Mesenchymal stem cell (in vitro differentiated cells and primary cell): ENCODE measurements at regions not wholly inside any gene's neighbourhood (a gene's known extent, or its start where the extent isn't known, plus 50 kb on each side); places are given as distances from the start of the nearest gene placed in this dataset.

Source experiments
- DNase-seq: peaks from one replicate; pipeline ENCODE4 v3.0.0-alpha.2; 2013
- H2AFZ ChIP-seq: one replicate; pipeline ENCODE4 v1.6.1; 2013; ENCODE audit warnings: low read depth, mild to moderate bottlenecking, control low read depth, inconsistent platforms, low read length, moderate library complexity
- H2AK5ac ChIP-seq: 2 replicates; pipeline ENCODE4 v1.6.1; 2013; ENCODE audit warnings: low read length, moderate library complexity, mild to moderate bottlenecking, inconsistent platforms; ENCODE audit not compliant: severe bottlenecking
- H2BK120ac ChIP-seq: one replicate; pipeline ENCODE4 v1.6.1; 2013; ENCODE audit warnings: low read depth, mild to moderate bottlenecking, inconsistent platforms, low read length, moderate library complexity
- H2BK12ac ChIP-seq, 2 experiments: one replicate each; pipeline ENCODE4 v1.6.1; 2013; ENCODE audit warnings: inconsistent platforms in 2 of 2, low read length in 2 of 2, mild to moderate bottlenecking in 2 of 2, moderate library complexity in 2 of 2, control low read depth in 1 of 2
- H2BK15ac ChIP-seq: one replicate; pipeline ENCODE4 v1.6.1; 2013; ENCODE audit warnings: mild to moderate bottlenecking, low read depth, inconsistent platforms; ENCODE audit not compliant: poor library complexity, severe bottlenecking
- H2BK5ac ChIP-seq: 2 replicates; pipeline ENCODE4 v1.6.1; 2013; ENCODE audit warnings: low read depth, mild to moderate bottlenecking, low read length, control low read depth, inconsistent platforms; ENCODE audit not compliant: poor library complexity, severe bottlenecking
- H3K14ac ChIP-seq, 2 experiments: one replicate each; pipeline ENCODE4 v1.6.1; 2013; ENCODE audit warnings: inconsistent platforms in 2 of 2, low read length in 2 of 2, control low read depth in 1 of 2, mild to moderate bottlenecking in 1 of 2, moderate library complexity in 1 of 2
- H3K18ac ChIP-seq, 2 experiments: one replicate each; pipeline ENCODE4 v1.6.1; 2013; ENCODE audit warnings: inconsistent platforms in 2 of 2, low read length in 2 of 2, control low read depth in 1 of 2, low read depth in 1 of 2, mild to moderate bottlenecking in 1 of 2
- H3K23ac ChIP-seq, 2 experiments: one replicate each; pipeline ENCODE4 v1.6.1; 2013; ENCODE audit warnings: inconsistent platforms in 2 of 2, low read length in 2 of 2, mild to moderate bottlenecking in 2 of 2, moderate library complexity in 2 of 2, control low read depth in 1 of 2
- H3K27ac ChIP-seq: 2 replicates; pipeline ENCODE4 v1.5.1; 2013; ENCODE audit warnings: mild to moderate bottlenecking, moderate library complexity, low read length, control low read depth, inconsistent platforms; ENCODE audit not compliant: poor library complexity, severe bottlenecking
- H3K27me3 ChIP-seq, 2 experiments: 2 replicates each; pipeline versions ENCODE4 v1.6.1 to v1.7.0; 2013; ENCODE audit warnings: low read length in 2 of 2, mild to moderate bottlenecking in 2 of 2, moderate library complexity in 2 of 2, control low read depth in 1 of 2, inconsistent platforms in 1 of 2; ENCODE audit not compliant: control insufficient read depth in 1 of 2, insufficient read depth in 1 of 2
- H3K36me3 ChIP-seq, 2 experiments: 2 replicates each; pipeline versions ENCODE4 v1.6.1 to v1.7.0; 2013; ENCODE audit warnings: low read length in 2 of 2, control low read depth in 1 of 2, inconsistent platforms in 1 of 2, low read depth in 1 of 2, mild to moderate bottlenecking in 1 of 2; ENCODE audit not compliant: insufficient read depth in 2 of 2, control insufficient read depth in 1 of 2
- H3K4ac ChIP-seq, 2 experiments: one replicate each; pipeline ENCODE4 v1.6.1; 2013; ENCODE audit warnings: inconsistent platforms in 2 of 2, low read length in 2 of 2, mild to moderate bottlenecking in 2 of 2, moderate library complexity in 2 of 2, control low read depth in 1 of 2, low read depth in 1 of 2
- H3K4me1 ChIP-seq: 2 replicates; pipeline ENCODE4 v1.6.1; 2013; ENCODE audit warnings: low read depth, low read length, control low read depth; ENCODE audit not compliant: control insufficient read depth, insufficient read depth
- H3K4me2 ChIP-seq: 2 replicates; pipeline ENCODE4 v1.6.1; 2013; ENCODE audit warnings: low read length, mild to moderate bottlenecking, inconsistent platforms; ENCODE audit not compliant: poor library complexity, severe bottlenecking
- H3K4me3 ChIP-seq, 2 experiments: 2 replicates each; pipeline versions ENCODE4 v1.5.1 to v1.7.0; 2013; ENCODE audit warnings: low read length in 2 of 2, mild to moderate bottlenecking in 2 of 2, control low read depth in 1 of 2, low read depth in 1 of 2; ENCODE audit not compliant: insufficient read depth in 1 of 2
- H3K79me1 ChIP-seq: replicated peaks from 2 replicates; pipeline ENCODE4 v1.6.1; 2013; ENCODE audit warnings: mild to moderate bottlenecking, control low read depth, low read length, inconsistent platforms; ENCODE audit not compliant: poor library complexity, severe bottlenecking
- H3K9ac ChIP-seq: 2 replicates; pipeline ENCODE4 v1.7.0; 2013; ENCODE audit warnings: mild to moderate bottlenecking, low read length, moderate library complexity
- H3K9me3 ChIP-seq: 2 replicates; pipeline ENCODE4 v1.7.0; 2013; ENCODE audit warnings: mild to moderate bottlenecking, low read length; ENCODE audit not compliant: control insufficient read depth
- H4K8ac ChIP-seq: one replicate; pipeline ENCODE4 v1.6.1; 2013; ENCODE audit warnings: inconsistent platforms, mild to moderate bottlenecking, low read length, moderate library complexity
- H4K91ac ChIP-seq: one replicate; pipeline ENCODE4 v1.6.1; 2013; ENCODE audit warnings: mild to moderate bottlenecking, low read length, inconsistent platforms
- WGBS: methylation state at CpG from one replicate; pipeline ENCODE4 v1.1.7; 2013; ENCODE audit warnings: mixed read lengths; 5-methylcytosine and 5-hydroxymethylcytosine counted together

GRCh38 chr1:184156521-184157393 lies 105.2 kb downstream of the TSEN15 start:
- H3K18ac ChIP-seq: peak overlapping the region in 1 of 2 experiments; percentile 21
- no peaks in the 10 kb centered on the region for H3K36me3 ChIP-seq
- 66% methylated on average over 4 of the region's 5 CpGs for WGBS
- H2BK120ac ChIP-seq: peak overlapping the region; percentile 77
- no peak overlapping the region for H3K27ac ChIP-seq
- H2AFZ ChIP-seq: no peak overlapping the region
- peak overlapping the region in 1 of 2 experiments; percentile 57 for H2BK12ac ChIP-seq
- H3K9me3 ChIP-seq: peaks cover 4% of the 10 kb centered on the region
- H3K79me1 ChIP-seq: no peaks in the 10 kb centered on the region
- H3K4ac ChIP-seq: no peak overlapping the region
- H2BK5ac ChIP-seq: no peak overlapping the region
- H3K23ac ChIP-seq: no peak overlapping the region
- no peak overlapping the region for H3K9ac ChIP-seq
- peaks cover 12% of the 10 kb centered on the region for H3K4me1 ChIP-seq
- H3K27me3 ChIP-seq: no peaks in the 10 kb centered on the region
- H2BK15ac ChIP-seq: peak overlapping the region; percentile 44
- DNase-seq: no peak
- no peak overlapping the region for H4K91ac ChIP-seq
- no peak overlapping the region for H3K14ac ChIP-seq
- no peak overlapping the region for H3K4me3 ChIP-seq
- H3K4me2 ChIP-seq: no peak overlapping the region
- peak overlapping the region; percentile 14 for H4K8ac ChIP-seq
- H2AK5ac ChIP-seq: no peak overlapping the region

DNA sequence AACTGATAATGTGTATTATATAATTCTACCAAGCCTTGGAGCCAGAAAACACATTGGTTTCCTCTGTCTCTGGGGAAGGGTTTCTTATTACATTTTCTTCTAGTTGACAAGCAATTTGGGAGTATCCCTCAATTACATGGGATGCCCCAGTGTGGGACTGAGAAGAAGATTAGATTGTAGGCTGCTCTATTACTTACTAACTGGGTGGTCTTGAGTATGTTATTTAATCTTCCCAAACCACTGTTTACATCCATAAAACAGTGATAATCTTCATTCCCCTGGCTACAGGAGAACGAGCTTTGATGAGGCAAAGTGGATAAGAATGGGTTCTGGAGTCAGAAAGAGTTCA lies 105.8 kb downstream of the TSEN15 start:
- H3K9me3 ChIP-seq: peaks cover 4% of the 10 kb centered on the region
- DNase-seq: no peak

DNA sequence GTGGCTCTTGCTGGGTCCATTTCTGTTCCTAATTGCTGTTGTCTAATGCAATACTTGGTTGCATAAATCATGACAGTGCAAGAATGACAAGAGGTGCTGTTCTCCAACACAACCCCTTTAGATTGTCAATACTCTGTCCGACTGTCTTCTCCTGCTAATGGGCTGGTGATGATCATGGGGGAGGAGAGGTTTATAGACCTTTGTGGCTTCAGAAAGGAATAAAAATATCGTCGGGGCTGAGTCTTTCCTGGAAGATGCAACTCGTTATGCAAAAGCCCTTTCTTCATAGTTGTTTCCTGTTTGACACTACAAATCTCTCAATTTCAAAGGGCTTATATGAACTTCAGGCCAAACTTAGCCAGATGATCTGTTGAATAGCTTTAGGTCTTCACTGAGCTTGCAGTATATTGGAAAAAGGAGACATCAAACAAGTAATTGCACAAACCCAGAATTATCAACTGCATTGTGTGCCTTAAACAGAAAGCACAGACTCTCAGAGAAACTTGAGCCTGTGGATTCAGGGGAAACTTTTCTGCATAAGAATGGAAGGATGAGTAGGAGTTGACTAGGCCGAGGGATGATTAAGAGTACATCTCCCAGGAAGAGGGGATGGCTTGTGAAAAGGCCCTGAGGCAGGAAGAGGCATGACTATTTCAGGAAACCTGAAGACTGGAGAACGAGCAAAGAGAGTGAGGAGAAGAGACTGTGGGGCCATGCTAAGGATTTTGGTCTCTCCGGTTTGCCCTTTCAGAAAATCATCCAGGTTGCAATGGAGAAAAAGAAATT lies 107.6 kb downstream of the TSEN15 start:
- Histone ChIP-seq H2BK15ac (no peak overlapping the region), H3K4me3 (no peak overlapping the region), H3K36me3 (no peaks in the 10 kb centered on the region), H3K79me1 (no peaks in the 10 kb centered on the region), H3K18ac (peak overlapping the region in 1 of 2 experiments; percentile 58), H3K4me1 (peaks cover 7% of the 10 kb centered on the region), H4K91ac (no peak overlapping the region), H3K4ac (no peak overlapping the region), H3K27ac (no peak overlapping the region), H3K23ac (no peak overlapping the region), H2AFZ (no peak overlapping the region), H2BK5ac (no peak overlapping the region), H3K9me3 (peaks cover 4% of the 10 kb centered on the region), H2BK120ac (no peak overlapping the region), H4K8ac (no peak overlapping the region), H2BK12ac (peak overlapping the region in 1 of 2 experiments; percentile 73), H3K14ac (no peak overlapping the region), H3K27me3 (no peaks in the 10 kb centered on the region), H3K4me2 (no peak overlapping the region), H2AK5ac (no peak overlapping the region), H3K9ac (no peak overlapping the region)
- 80% methylated on average over 6 of the region's 7 CpGs for WGBS
- peak; percentile 35 for DNase-seq

More for the DNA sequence above, 105.8 kb downstream of the TSEN15 start:
- Histone ChIP-seq H3K4me1 (peaks cover 12% of the 10 kb centered on the region), H3K14ac (no peak overlapping the region), H3K4me3 (no peak overlapping the region), H3K23ac (no peak overlapping the region), H2BK5ac (no peak overlapping the region), H2AFZ (no peak overlapping the region), H2BK120ac (no peak overlapping the region), H4K91ac (no peak overlapping the region), H2BK15ac (no peak overlapping the region), H3K27me3 (no peaks in the 10 kb centered on the region), H3K9ac (no peak overlapping the region), H3K4ac (no peak overlapping the region), H3K79me1 (no peaks in the 10 kb centered on the region), H2BK12ac (no peak overlapping the region), H2AK5ac (no peak overlapping the region), H3K18ac (no peak overlapping the region), H3K4me2 (no peak overlapping the region), H3K27ac (no peak overlapping the region), H3K36me3 (no peaks in the 10 kb centered on the region), H4K8ac (no peak overlapping the region)
- WGBS: 20% methylated on average over 1 of the region's 1 CpG

DNA sequence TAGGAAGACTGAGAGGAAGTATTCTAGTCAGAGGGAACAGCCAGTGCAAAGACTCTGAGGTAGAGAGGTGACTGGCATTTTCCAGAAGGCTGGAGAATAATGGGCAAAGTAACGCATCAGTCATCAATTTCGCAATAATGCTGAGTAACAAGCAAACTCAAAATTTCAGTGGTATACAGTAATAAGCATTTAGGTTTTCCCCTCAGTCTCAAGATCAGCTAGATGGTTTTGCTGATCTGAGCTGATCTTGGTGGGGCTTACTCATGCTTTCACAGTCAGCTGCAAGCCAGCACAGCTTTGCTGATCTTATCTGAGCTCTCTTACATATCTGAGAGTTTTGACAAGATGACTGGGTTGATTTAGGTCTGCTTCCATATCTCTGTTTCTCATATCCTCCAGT lies 108.7 kb downstream of the TSEN15 start:
- Histone ChIP-seq H2BK120ac (no peak overlapping the region), H3K14ac (no peak overlapping the region), H3K18ac (peak overlapping the region in 1 of 2 experiments; percentile 42), H4K91ac (no peak overlapping the region), H3K4me2 (no peak overlapping the region), H3K27ac (no peak overlapping the region), H2AFZ (no peak overlapping the region), H3K4ac (no peak overlapping the region), H3K4me1 (peaks cover 7% of the 10 kb centered on the region), H3K36me3 (peaks cover 0 to 2% of the 10 kb centered on the region in 2 experiments), H2BK5ac (no peak overlapping the region), H3K27me3 (no peaks in the 10 kb centered on the region), H3K79me1 (no peaks in the 10 kb centered on the region), H3K9ac (peak overlapping the region; percentile 81), H2BK15ac (no peak overlapping the region), H2AK5ac (no peak overlapping the region), H3K23ac (no peak overlapping the region), H2BK12ac (no peak overlapping the region), H3K4me3 (peak overlapping the region in 1 of 2 experiments; percentile 34), H4K8ac (no peak overlapping the region), H3K9me3 (peaks cover 4% of the 10 kb centered on the region)
- peak; percentile 90 for DNase-seq
- WGBS: 58% methylated on average over 2 of the region's 2 CpGs
